HG02938 (cell line): ENCODE measurements at regions not wholly inside any gene's neighbourhood (a gene's known extent, or its start where the extent isn't known, plus 50 kb on each side); places are given as distances from the start of the nearest gene placed in this dataset.

Experiments used
- ATAC-seq: cut with Tn5 transposase; IDR thresholded peaks from one replicate; pipeline ENCODE4 v1.9.1; 2021; ENCODE audit warnings: mild to moderate bottlenecking, moderate library complexity; ENCODE audit not compliant: unreplicated experiment

DNA sequence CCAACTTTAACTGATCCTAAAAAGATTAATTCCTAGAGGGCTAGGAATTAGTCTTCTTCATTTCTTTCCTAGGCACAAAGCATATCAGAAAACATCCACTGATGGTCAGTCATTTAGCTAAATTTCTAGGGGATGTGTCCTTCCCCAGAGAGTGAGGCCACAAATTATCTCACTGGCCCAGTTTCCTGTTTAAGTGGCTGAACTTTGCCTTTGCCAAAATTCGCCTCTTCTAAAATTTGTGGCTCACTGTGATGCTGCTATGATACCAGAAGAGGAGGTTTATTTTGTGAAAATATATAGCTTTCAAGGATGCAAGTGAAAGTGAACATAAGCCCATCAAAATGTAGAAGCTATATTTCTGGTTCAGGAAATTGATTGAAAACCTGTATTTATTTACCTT lies 98.1 kb upstream of the FER start:
- ATAC-seq = no peak

DNA sequence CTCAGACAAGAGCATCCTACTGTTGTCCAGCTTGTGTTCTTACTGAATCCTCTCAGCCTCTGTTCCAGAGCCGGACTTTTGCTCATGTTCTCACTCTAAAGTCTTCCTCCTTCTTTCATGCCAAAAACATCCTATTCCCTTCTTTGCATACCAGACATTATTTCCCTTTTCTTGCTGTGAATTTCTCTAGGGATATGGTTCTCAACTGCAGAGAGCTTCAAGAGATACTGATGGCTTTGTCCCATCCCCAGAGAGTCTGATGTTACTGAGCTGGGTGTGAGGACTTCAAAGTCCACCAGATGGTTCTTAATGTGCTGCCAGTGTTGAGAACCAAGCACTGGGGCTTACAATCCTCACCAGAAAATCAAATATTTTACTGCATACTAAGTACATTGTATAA lies 98.6 kb upstream of the FER start:
- ATAC-seq = no peak

DNA sequence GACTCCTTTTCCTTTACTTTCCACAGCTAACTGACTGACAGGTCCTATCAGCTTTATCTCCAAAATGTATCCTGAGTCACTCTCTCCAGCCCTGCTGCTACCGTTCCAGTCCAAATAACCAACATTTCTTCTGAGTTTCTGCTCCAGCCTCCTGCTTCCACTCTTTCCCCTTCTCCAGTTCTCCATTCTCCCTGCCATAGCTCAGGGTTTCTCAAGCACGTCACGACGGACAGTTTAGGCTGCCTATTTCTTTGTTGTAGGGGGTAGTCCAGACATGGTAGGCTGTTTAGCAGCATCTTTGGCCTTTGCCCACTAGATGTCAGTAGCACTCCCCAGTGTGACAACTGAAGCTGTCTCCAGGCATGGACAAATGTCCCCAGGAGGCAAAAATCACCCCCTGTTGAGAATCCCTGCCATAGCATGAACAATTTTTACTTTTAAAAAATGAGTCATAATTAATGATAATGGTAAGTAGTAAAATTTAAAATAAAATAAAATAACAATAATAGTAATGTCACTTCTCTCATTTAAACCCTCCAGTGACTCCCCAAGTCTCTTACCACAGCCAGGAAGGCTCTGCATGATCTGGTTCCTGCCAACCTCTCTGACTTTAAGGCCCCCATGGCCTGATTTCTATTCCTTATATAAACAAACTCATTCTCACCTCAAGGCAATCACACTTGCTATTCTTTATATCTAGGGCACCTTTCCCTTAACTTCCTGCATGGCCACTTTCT lies 105.4 kb upstream of the FER start:
- ATAC-seq = peak; percentile 99

DNA sequence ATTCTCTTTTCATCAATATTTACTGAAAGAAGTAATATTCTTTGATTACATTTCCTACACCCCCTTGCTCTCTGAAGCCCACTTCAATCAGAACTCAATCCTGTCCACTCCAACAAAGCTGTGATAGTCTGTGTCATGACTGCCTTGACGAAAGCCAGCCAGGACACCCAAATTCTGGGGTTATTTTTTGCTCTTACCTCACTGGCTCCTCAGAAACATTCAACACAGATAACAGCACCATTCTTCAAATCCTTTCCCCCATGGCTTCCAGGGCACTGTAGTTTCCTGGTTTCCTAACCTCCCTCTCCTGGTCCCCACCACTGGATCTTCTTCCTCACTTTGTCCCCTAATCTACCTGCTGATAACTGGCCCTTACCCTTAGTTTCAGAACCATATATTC lies 106.1 kb upstream of the FER start:
- no peak for ATAC-seq

DNA sequence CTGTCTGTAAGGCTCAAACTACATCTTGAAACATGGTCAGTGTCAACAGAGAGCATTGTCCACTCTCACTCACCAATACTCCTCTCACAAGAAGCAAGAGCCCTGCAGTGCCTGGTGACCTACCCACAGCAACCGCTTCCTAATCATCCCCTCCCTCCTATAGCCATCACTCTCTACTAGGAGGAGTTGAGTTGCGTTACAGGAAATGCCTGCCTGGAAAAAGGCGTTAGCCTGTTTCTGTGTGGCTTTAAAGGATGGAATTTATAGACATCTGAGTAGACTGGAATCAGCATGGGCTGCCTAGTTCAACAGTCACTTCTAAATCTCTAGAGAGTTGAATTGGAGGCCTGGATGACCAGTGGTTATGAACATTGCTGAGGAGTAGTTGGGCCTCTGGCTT lies 108.3 kb upstream of the FER start:
- no peak for ATAC-seq

DNA sequence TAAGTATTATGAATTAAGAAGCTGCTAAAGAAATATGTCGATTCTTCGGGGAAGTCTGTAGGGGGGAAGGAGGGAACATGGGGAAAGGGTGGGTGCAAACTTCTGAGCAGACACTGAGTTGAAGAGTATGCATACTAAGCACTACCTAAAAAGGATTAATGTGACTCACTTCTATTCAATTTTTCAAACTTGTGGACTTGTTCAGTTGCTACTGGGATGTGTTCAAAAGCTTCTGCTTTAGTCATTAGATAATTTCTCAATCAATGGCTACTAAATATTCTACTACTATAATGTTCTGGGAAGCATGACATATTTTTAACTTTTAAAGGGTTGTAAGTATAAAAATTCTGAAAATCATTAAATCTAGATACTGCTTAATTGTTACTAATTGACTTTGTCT lies 109.7 kb upstream of the FER start:
- ATAC-seq = no peak

DNA sequence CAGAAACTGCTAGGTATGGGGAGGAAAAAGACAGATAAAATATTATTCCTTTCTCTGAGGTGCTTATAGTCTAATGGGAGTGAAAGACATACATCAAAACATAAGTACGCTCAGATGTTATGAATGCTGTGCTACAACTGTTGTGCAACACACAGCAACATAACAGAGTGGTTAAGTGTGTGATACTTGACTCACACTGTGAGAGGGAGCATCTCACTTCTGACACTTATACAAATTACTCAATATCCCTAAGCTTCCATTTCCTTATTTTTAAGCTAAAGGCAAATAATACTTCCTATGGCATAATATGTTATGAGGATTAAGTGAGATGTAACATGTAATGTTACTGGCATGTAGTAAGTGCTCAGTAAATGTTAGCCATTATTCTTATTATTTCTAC lies 110.6 kb upstream of the FER start:
- ATAC-seq = no peak

DNA sequence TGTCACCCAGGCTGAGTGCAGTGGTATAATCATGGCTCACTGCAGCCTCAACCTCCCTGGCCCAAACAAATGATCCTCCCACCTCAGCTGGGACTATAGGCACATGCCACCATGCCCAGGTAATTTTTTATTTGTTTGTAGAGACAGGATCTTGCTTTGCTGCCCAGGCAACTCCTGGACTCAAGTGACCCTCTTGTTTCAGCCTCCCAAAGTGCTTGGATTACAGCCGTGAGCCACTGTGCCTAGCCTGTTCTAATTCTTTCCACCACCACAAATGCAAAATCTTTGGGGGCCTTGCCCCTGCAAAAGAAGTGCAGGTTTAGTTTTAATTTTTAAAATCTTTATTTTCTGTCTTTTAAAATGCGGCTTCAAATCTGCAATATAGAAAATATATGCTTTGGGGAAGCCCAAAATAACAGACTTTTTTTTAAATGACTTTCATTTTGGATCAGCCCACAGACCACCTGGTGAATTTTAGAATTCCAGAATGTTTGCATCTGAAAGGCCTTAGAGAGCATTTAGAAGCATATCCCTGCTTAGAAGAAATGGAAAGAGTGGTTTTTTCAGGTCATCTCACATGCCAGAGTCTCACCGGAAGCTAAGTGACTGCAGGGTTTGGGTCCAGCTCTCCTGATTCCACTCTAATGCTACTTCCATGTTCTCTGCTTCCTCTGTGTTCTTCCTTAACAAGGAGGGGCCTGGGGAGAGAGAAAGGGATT lies 111.4 kb upstream of the FER start:
- no peak for ATAC-seq

DNA sequence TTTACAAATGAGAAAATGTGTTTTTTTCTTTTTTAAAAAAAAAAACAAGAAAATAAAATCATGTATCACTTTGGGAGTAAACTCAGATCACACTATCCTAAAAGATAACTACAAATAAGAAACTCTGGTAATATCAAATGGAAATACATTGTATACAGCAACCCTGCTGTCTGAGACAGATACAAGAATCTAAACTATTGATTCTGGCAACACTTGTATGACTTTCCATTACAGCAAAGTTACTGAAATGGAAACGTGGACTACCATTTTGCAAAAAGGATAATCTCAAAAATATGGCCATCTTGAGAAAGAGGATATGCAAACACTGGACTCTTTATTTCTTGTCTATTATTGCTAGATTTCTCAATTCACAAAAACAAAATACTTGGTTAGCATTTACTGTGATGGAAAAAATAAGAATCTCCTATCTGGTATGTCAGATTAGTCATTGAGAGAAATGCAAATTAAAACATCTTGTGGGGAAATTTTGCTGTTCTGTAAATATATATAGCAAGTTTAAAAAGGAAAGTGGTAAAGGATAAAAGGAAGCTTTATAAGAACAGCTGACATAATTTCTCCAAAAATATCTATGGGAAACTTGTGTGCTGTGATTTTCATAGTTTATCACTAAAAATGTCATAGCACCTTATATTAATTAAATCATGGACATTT lies 112.9 kb upstream of the FER start:
- peak; percentile 73 for ATAC-seq

DNA sequence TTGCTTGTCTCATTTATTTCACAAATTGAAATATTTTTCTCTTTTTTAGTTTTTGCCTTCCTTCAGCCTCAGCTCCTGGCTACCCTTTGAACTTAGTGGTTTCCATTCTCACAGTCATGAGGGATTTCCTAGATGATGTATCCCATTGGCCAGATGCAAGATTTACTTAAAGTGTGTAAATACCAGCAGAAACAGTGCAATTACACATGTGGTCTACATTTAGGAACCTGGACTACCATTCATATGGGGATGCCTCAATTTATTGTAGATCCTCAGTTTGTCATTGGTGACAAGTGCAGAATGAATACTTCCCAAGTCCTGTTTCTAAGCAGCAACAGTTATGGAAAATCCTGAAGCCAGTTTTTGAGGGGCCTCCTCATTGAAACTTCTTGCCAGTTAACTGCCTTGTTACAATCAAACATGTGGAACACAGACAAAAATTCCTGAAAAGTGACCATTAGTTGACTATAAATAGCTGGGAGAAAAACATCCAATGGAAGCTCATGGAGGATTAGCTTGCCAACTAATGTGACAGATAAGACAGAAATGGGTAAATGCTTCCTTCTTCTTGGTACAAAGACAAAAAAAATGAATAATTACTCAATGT lies 113.6 kb upstream of the FER start:
- ATAC-seq = no peak

DNA sequence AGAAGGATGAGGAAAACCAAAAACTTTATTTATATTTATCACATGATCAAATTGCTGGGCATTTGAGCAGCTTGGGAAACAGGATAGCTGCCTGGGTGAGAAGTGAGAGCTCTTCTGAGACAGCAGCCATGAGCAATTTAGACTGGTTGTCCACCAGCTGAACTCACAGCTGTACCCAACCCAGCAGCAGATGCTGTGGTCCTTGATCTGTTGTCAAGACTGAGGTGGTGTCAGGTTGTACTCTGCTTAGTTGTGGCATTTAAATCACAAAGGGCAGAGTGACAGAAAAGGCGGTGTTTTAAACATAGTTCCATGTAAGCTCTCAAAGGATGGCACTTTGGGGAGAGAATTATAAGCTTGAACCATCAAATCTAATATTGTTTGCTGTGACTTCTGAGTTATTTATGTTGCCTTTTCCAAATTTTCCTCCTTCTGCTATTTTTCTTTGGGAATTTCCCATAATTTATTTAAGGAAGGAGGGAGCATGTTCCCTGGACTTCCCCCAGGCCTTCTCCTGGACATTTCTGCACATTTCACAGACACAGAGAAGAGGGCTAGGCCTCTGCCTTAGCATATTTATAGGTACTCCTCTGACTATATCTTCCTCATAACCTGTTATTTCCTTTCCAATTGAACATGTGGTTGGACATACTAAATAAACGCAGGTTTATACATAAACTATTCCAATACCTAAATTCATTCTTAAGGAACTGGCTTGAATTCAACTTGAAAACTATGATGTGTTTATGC lies 117.7 kb upstream of the FER start:
- no peak for ATAC-seq

DNA sequence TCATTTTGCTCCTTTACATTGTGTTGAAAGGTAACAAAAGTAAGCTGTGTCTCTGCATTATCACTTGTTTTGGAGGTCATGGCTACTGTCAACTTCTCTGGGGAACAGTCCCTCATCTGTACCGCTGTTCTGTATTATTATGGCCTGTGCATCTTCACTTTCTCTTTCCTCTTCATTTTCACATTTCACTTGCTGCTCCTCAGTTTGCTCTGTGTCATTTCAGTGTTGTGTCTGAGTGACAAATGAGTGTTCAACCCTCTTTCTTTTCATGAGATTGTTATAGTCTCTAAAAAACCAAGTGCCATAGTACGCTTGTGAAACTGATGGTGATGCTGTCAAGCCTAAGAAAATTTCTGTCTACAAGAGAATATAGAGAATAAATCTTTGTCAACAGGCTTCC lies 122.0 kb upstream of the FER start:
- ATAC-seq = no peak

DNA sequence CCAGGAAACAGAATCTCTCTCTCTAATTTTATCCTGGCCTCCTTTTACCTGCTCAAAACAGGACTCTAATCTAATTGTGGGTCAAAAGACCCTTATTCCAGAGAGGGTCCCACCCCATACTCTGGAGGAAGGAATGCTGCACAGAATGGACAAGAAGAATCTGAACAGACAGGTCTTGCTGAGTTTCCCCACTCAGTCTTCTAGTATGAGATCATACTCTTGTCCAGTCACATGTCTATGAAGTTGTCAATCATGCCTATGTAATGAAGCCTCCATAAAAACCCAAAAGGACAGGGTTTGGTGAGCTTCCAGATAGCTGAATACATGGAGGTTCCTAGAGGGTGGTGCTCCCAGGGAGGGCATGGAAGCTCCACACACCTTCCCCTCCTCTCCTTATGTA lies 123.9 kb upstream of the FER start:
- ATAC-seq = no peak

DNA sequence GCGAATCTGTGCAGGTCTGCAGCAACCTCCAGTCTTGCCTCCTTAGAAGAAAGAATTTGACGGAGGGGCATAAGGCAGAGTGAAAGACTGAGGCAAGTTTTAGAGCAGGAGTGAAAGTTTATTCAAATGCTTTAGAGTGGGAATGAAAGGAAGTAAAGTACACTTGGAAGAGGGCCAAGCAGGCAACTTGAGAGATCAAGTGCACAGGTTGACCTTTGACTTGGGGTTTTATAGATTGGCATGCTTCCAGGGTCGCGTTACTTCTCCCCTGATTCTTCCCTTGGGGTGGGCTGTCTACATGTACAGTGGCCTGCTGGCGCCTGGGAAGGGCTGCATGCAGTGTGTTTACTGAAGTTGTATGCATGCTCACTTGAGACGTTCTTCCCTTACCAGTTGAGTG lies 127.2 kb upstream of the FER start:
- ATAC-seq = no peak

DNA sequence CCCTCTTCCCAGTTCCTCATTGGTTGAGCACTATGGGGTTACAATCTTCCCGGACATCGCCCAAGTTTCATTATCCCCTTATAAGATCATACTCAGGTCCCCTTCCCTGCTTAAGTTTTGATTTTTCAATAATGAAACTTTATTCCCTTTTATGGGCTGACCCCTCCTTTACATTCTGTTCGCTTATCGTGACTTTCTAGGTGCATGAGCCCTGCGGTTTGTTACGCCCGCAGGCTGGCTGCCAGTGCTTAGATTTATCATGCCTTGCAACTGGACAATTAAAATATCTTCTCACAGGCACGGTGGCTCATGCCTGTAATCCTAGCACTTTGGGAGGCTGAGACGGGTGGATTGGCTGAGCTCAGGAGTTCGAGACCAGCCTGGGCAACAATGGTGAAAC lies 127.9 kb upstream of the FER start:
- ATAC-seq = no peak

DNA sequence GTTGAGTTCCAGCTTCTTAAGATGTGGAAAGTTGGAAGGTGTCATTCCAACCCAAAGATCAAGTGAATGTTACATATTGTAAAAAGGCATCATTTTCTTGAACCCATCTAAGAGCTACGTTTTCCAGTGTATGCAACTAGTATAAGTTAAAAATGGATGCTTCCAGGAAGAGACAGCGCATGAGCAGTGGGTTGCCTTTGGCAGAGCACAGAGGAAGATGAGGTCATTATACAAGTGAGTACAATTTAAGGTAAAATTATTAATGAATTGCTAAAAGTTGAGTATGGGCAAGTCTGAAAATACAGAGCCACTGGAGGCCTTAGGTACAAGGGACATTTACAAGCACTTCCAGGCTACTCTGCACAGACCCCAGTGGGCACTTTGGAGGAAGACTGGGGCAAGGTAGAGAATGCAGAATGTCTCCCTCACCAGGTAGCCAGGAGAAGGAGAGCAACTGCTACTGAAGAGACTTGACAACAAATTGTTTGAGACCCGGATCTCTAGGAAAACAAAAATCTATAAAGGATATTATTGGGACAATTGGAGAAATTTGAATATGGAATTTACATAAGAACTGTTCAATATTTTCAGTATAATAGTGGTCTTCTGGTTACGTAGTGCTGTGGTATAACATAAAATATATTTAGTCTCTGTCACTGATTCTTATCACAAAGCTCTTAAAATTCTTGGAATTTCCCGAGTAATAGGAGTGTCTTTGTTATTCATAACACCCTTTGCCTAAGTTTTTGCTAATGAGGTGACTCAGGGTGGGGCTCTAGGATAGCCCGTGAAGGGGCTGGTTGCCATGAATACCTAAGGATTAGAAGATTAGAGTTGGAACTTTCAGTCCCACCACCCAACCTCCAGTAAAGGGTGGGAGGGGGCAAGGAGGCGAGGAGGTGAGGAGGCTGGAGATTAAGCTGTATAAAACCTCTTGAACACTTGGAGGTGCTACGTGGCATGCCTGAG lies 129.9 kb upstream of the FER start:
- no peak for ATAC-seq

DNA sequence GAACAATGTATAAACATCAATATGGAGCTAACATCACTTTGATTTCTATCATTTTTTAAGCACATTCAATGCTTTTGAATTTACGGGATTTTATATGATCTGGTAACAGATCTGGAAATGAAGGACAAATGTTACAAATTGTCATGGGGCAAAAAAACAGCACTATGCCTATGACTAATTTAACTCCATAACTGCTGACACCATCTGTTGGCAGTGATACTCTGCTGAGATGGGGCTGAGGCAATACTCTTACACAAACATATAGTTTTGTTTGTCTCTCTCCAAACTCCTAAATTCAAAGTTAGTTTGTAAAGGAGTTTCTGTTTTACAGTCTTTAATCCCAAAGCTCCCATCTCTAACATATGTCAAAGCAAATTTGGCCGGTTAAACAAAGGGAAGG lies 132.5 kb upstream of the FER start:
- no peak for ATAC-seq

DNA sequence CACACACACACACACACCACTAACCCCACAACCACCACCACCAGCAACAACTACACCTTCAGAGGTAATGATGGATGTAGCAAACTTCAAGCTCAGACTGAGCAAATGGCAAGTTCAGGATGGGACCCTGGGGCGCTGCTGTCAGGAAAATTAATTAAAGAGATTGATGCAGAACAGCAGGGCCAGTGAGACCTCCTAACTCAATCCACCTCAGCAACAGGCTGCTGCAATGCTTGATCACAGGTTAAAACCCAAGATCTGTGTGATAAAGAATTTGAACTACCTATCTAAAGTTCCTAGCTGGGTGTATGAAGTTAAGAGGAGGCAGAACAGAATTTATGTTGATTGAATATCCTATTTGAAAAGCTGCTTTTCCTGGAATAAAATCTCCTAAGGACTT lies 140.3 kb upstream of the FER start:
- no peak for ATAC-seq

DNA sequence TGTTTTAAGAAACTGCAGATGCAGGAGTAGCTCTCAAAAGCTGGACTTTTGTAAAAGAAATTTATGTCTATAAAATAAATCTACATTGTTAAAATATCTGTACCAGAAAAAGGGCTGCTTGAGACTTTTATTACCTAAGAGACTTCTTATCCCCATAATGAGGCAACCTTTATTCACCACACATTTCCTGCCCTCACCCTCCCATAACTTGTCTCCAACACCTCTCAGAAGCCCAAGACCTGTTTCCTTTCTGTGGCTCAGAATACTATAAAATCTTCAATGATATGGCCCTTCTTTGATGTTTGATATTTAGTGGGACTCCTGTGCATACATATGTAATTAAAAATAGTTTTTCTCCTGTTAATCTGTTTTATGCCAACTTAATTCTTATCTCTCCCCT lies 141.5 kb upstream of the FER start:
- no peak for ATAC-seq

DNA sequence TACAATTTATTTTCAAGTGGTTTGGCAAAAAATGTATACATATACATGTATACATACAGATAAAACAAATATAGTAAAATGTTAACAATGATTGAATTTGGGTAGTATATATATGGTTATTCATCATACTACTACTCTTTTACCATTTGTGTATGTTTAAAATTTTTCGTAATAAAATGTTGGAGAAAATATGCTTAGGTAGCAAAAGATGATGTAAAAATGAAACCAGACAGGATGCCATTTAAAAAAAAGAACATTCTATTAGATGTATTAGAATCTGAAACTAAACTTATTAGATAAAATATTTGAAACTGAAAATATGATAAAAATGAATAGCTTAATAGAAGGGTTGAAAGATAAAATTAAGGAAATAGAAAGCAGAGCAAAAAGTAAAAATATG lies 144.9 kb upstream of the FER start:
- no peak for ATAC-seq
